ENCODE measurements at regions not wholly inside any gene's neighbourhood (a gene's known extent, or its start where the extent isn't known, plus 50 kb on each side); places are given as distances from the start of the nearest gene placed in this dataset.

GRCh38 chr7:19869979-19870378, 96.6 kb upstream of the TMEM196 start:
- intact Hi-C loops (cut with micrococcal nuclease): no loop called here
- POLR2A ChIA-PET: no interaction called here
- H2AFZ ChIP-seq (ENCODE audit: low read depth, low read length): no peak overlapping the region
- H3K4me3 ChIP-seq (replicated peaks in 1 of 3; ENCODE audit: insufficient read depth in 1 of 3, low read depth in 1 of 3, low read length in 3 of 3): no peak overlapping the region
- H4K20me1 ChIP-seq (replicated peaks; ENCODE audit: control insufficient read depth, extremely low read depth, insufficient read depth, low read length): no peaks in the 10 kb centered on the region
- no peak overlapping the region for H3K4me2 ChIP-seq (ENCODE audit: insufficient read depth, low read length)
- no peaks in the 10 kb centered on the region for H3K36me3 ChIP-seq (ENCODE audit: control insufficient read depth in 2 of 2, extremely low read depth in 1 of 2, insufficient read depth in 2 of 2, low read length in 2 of 2)
- CTCF ChIA-PET: interaction anchor here (1.5 kb wide), 1 partner anchor 9 kb away, joined by 3 read pairs; no protein-coding TSS in a partner anchor
- no peaks in the 10 kb centered on the region for H3K4me1 ChIP-seq (ENCODE audit: control insufficient read depth, extremely low read depth, insufficient read depth, low read length)
- no peaks in the 10 kb centered on the region for H3K9me3 ChIP-seq (replicated peaks; ENCODE audit: control insufficient read depth, insufficient read depth, low read length)
- dilution Hi-C loops (cut with MboI; ENCODE audit: extremely low pct_ligation_motif_present, low sequenced_read_pairs): no loop called here
- H3K27ac ChIP-seq (ENCODE audit: insufficient read depth, low read depth, low read length): no peak overlapping the region
- no peak overlapping the region for H3K9ac ChIP-seq (replicated peaks; ENCODE audit: extremely low read depth, insufficient read depth, low read length)
- TF ChIP-seq EZH2 (IDR thresholded peaks at IDR 0.05; ENCODE audit: borderline replicate concordance, low read depth, low read length, severe bottlenecking) (no peak), POLR2AphosphoS5 (IDR thresholded peaks at IDR 0.05; ENCODE audit: insufficient read depth, low read depth, low read length) (no peak), JUN (IDR thresholded peaks at IDR 0.05; ENCODE audit: borderline replicate concordance, insufficient read depth, insufficient read length, low read depth) (no peak), MYC (IDR thresholded peaks at IDR 0.05; ENCODE audit: low read depth, low read length) (no peak), CTCF (IDR thresholded peaks at IDR 0.05; ENCODE audit: extremely low read depth in 1 of 2, insufficient read depth in 1 of 2, low read depth in 1 of 2, low read length in 2 of 2) (no peak), FOS (IDR thresholded peaks at IDR 0.05; ENCODE audit: borderline replicate concordance, insufficient read depth, low read length) (no peak), GATA2 (IDR thresholded peaks at IDR 0.05; ENCODE audit: insufficient read depth, insufficient read length, low read depth, low read length) (no peak), POLR2A (IDR thresholded peaks at IDR 0.05; ENCODE audit: low read depth, low read length) (no peak)
- TF ChIP-seq, protein P1, sequence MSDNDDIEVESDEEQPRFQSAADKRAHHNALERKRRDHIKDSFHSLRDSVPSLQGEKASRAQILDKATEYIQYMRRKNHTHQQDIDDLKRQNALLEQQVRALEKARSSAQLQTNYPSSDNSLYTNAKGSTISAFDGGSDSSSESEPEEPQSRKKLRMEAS (IDR thresholded peaks at IDR 0.05; ENCODE audit: insufficient read depth, insufficient read length): no peak
- no peaks in the 10 kb centered on the region for H3K9me1 ChIP-seq (replicated peaks; ENCODE audit: control insufficient read depth, extremely low read depth, insufficient read depth, low read length)
- FAIRE-seq (no peak), DNase-seq (ENCODE audit: low read depth, low spot score) (no peak)
- no peaks in the 10 kb centered on the region for H3K79me2 ChIP-seq (ENCODE audit: control insufficient read depth, insufficient read depth, low read length)
- H3K27me3 ChIP-seq (ENCODE audit: control insufficient read depth in 2 of 2, insufficient read depth in 2 of 2, low read length in 2 of 2): no peaks in the 10 kb centered on the region
- no TSS peak for BruUV-seq (replicated peaks)
